SIG-M5 treated with dmso at 0.1 percent for 504 hours (cell line): ENCODE measurements at regions not wholly inside any gene's neighbourhood (a gene's known extent, or its start where the extent isn't known, plus 50 kb on each side); places are given as distances from the start of the nearest gene placed in this dataset.

Experiments
- DNase-seq: peaks from one replicate; lab custom pipeline; 2025; ENCODE audit not compliant: unreplicated experiment; lab: John Stamatoyannopoulos, UW

DNA sequence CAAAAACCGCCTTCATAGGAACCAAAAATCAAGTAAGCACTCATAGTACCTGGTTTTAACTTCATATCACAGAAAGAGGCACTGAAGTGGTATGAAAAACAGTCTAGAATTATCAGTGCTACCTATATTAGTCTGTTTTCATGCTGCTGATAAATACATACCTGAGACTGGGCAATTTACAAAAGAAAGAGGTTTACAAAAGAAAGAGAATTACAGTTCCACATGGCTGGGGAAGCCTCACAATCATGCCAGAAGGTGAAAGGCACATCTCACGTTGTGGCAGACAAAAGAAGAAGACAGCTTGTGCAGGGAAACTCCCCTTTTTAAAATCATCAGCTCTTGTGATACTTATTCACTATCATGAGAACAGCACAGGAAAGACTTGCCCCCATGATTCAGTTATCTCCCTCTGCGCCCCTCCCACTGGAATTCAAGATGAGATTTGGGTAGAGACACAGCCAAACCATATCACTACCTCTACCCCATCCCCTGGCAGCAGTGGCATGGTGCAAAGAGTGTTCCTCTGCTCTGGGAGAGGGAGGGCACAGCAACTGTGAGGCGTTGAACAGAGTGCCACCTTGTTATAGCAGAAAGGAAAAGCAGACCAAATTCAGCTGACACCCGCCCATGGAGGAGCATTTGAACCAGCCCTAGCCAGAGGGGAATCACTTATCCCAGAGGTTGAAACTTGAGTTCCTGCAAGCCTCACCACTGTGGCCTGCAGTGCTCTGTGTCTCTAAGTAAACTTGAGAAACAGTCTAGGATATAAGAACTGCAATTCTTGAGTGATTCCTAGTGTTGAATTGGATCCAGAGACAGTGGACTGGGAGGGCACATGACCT lies 61.9 kb upstream of the PTPRZ1 start:
- DNase-seq = no peak

GRCh38 chr7:121807078-121807477 lies 65.9 kb upstream of the PTPRZ1 start:
- DNase-seq = no peak

- no peak for DNase-seq
Measured at GRCh38 chr7:121803039-121803438, 69.9 kb upstream of the PTPRZ1 start.

DNA sequence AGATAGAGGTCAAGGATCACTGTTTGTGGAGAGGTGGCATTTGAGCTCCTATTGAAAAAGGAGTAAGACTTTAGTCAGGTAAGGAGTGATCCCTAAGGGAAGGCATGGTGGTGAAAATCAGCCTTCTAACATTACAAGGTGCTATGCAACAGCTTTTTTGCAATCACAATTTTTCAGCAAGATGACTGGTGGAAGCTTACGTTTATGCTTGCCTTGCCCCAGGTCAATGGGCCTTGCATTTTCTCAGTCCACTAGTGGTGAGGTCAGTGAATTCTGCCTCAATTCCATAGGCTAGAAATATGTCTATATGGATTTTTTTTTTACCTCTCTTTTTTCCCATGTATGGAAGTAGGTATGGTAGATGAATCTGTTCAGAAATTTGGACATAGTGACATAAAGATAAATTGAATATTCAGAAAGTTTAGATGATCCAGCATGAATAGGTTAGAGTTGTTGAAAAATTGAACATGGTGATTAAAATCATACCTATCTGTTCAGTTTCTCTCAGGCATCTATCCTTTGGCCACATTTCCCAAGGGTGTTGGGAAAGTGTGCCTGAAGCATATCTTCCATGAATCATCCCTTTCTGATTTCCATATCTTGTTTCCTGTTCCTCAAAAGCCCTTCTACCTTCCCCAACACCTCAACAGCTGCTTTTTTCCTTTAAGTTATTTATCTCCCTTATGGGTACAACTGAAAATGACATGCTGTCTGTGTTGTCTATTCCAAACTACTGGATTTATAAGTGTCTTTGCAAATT lies 71.9 kb upstream of the PTPRZ1 start:
- no peak for DNase-seq

DNA sequence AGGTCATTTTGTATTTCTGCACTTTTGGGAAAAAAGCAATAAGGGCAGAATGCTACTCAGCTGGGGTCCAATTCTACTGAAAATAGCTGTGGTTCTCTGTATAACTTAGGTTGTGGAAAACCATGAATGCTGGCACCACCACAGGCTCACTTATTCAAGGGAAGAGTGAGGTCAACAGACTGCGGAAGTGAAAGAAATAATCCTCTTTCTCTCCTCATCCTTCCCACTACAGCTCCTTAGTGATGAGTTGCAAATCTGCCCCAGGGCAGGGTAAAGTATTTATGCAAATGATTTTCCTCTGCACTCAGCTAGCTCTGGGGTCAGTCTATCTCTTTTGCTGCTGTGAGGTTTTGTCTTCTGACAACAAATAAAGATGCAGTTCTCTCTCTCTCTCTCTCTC lies 74.1 kb upstream of the PTPRZ1 start:
- no peak for DNase-seq

GRCh38 chr7:121798453-121798840 lies 74.5 kb upstream of the PTPRZ1 start:
- no peak for DNase-seq

- DNase-seq = no peak
Measured at GRCh38 chr7:121797657-121798452, 75.1 kb upstream of the PTPRZ1 start.

- DNase-seq = no peak
Measured at GRCh38 chr7:121796936-121797656, 75.9 kb upstream of the PTPRZ1 start.

DNA sequence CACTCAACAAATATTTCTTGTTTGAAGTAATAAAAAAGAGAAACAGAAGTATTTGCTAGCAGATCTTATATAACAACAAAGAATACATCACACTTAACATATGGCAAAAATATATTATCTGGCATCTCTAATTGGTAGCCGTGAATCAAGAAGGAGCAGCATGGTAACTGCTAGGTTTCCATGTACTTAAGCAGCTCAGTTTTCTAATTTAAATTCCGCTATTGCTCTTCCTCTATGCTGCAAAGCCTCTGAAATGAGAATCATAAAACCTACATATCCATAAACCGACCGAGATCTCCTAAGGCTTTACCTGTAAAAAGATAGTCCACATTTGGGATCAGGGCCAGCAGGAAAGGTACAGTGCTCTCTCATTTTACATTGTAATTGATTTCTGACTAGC lies 76.6 kb upstream of the PTPRZ1 start:
- no peak for DNase-seq

- no peak for DNase-seq
Measured at GRCh38 chr7:121795736-121796135, 77.2 kb upstream of the PTPRZ1 start.

DNA sequence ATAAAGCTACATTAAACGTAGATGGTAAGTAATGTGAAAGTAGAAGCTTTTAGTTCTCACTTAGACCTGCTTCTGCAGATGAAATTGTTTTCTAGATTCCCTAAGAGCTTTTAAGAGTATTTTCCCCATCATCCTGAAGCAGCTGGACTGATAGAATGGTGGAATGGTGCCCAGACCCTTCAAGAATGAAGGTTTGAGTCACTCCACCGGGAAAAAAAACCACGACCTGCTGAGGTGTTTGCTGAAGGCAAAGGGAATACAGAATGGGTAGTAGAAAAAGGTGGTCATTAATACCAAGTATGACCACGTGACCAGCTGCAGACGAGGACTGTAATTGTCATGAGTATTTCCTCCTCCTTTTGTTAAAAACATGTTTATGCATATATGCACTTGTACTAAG lies 79.2 kb upstream of the PTPRZ1 start:
- no peak for DNase-seq

- DNase-seq = no peak
Measured at GRCh38 chr7:121777672-121778071, 95.3 kb upstream of the PTPRZ1 start.

DNA sequence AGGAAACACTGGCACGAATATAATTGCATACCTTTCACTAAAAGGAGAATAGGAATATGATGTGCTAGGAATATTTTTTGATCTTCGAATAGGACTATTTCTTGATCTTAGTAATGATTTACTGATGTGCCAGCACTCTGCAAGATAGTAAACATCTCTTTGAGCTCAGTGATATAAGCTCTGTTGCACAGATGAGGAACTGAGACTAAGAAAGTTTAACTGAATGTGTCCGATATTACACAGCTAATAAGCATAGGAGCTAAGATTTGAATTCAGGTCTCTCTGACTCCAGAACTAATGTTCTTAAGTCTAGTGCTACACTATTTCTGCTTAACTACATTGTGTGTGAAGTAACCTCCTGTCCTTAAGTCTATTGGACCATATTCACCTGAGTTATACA lies 98.4 kb upstream of the PTPRZ1 start:
- no peak for DNase-seq

- no peak for DNase-seq
Measured at GRCh38 chr7:121766676-121767075, 106.3 kb upstream of the PTPRZ1 start.

- DNase-seq = no peak
Measured at GRCh38 chr7:121761399-121761798, 111.6 kb upstream of the PTPRZ1 start.

GRCh38 chr7:121755818-121756552 lies 117.0 kb upstream of the PTPRZ1 start:
- no peak for DNase-seq

DNA sequence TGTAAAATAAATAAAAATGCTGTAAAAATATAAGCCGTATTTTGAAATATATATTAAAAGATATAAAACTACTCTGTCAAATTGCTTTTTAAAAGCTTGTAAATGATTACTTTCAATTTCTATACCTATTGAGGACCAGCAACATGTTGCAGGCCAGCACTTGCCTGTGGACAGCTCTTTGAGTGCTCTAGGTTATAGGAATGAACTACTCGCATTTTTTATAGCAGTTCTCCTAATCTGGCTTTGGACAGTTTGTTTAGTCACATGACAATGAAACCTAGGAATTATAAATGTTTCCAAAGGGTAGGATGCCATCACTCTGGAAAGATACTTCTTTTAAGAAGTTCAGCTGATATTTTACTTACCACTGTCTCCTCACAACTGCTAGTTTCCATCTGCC lies 117.7 kb upstream of the PTPRZ1 start:
- no peak for DNase-seq

DNA sequence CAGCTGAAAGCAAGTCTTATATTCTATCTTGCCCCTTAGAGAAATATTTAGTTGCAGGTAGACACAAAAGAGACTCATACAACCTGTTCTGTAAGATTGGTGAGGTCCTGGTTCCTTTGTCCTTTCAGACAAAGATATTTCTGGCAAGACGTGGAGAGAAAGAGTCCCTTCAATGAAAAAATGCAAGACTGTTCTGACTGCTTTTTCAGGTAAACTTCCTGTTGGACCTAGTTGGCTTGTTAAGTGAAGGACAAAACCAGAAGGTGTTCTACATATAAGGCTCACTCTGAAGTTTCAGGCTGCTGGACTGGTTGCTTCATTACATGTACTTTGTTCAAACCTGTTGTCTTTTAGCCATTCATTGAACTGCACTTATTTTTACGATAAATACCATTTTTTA lies 119.0 kb upstream of the PTPRZ1 start:
- no peak for DNase-seq

DNA sequence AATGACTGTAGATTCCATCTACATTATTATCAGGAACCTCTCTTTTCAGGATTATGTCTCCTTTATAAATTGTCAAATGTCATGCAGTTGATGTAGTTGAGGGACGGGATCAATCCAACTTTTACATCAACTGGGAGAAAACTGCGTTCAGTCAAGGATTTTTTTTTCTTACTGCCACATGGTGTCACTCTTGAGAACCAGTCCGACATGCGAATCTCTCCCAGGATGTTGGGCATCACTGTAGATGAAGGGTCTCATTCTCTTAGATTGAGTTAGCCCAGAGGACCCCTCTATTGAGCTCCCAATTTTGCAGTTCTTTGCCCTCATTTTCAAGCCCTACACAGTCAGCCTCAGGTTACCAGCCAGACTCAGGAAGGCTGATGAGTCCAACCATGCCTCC lies 120.3 kb upstream of the PTPRZ1 start:
- DNase-seq = no peak

GRCh38 chr7:121748546-121748945 lies 124.4 kb upstream of the PTPRZ1 start:
- no peak for DNase-seq
